ENCODE measurements at regions not wholly inside any gene's neighbourhood (a gene's known extent, or its start where the extent isn't known, plus 50 kb on each side); places are given as distances from the start of the nearest gene placed in this dataset.

GRCh38 chr6:11386323-11386722 is 151.2 kb upstream of the TMEM170B start:
- Mint-ChIP-seq H3K27me3 (ENCODE audit: low read depth) (no peaks in the 10 kb centered on the region), H3K9me3 (no peaks in the 10 kb centered on the region), H3K4me3 (no peak overlapping the region), H3K36me3 (no peaks in the 10 kb centered on the region), H3K4me1 (peaks cover 16% of the 10 kb centered on the region), H3K27ac (no peak overlapping the region)
- DNase-seq (ENCODE audit: low spot score) = no peak
- ATAC-seq = no peak
- POLR2A ChIA-PET = no interaction called here
- CTCF ChIA-PET = no interaction called here
- TF ChIP-seq NR2C2 (CRISPR knock-in tag; IDR thresholded peaks at IDR 0.05) (no peak), TCF7 (CRISPR knock-in tag; IDR thresholded peaks at IDR 0.05; ENCODE audit: low read depth) (no peak), E2F5 (CRISPR knock-in tag; IDR thresholded peaks at IDR 0.05) (no peak), TEAD4 (CRISPR knock-in tag; IDR thresholded peaks at IDR 0.05) (no peak)

- CTCF ChIA-PET = interaction anchor here (0.6 kb wide), 1 partner anchor 143 kb away, joined by 4 read pairs; no protein-coding TSS in a partner anchor
- no peaks in the 10 kb centered on the region for H3K27me3 Mint-ChIP-seq (ENCODE audit: low read depth)
- no peak for DNase-seq (ENCODE audit: low spot score)
Measured at GRCh38 chr6:11384531-11385309, 152.3 kb upstream of the NEDD9 start.

More at GRCh38 chr6:11384531-11385309, 152.3 kb upstream of the NEDD9 start:
- POLR2A ChIA-PET = no interaction called here
- ATAC-seq = no peak
- Mint-ChIP-seq H3K36me3 (no peaks in the 10 kb centered on the region), H3K27ac (no peak overlapping the region), H3K4me1 (peaks cover 16% of the 10 kb centered on the region), H3K9me3 (no peaks in the 10 kb centered on the region), H3K4me3 (no peak overlapping the region)
- TF ChIP-seq ZNF317 (CRISPR knock-in tag; IDR thresholded peaks at IDR 0.05; ENCODE audit: borderline replicate concordance, low read depth) (no peak), HMGA2 (CRISPR knock-in tag; IDR thresholded peaks at IDR 0.05) (no peak), ZNF416 (CRISPR knock-in tag; IDR thresholded peaks at IDR 0.05) (no peak), ESRRA (CRISPR knock-in tag; IDR thresholded peaks at IDR 0.05; ENCODE audit: borderline replicate concordance) (no peak), ZNF263 (CRISPR knock-in tag; IDR thresholded peaks at IDR 0.05; ENCODE audit: low read depth) (no peak), PREB (CRISPR knock-in tag; IDR thresholded peaks at IDR 0.05; ENCODE audit: borderline replicate concordance) (no peak), KAT7 (CRISPR knock-in tag; IDR thresholded peaks at IDR 0.05; ENCODE audit: borderline replicate concordance) (no peak), ZBTB43 (CRISPR knock-in tag; IDR thresholded peaks at IDR 0.05) (no peak), GRHL2 (CRISPR knock-in tag; IDR thresholded peaks at IDR 0.05; ENCODE audit: insufficient replicate concordance, severe bottlenecking) (no peak)
- TF ChIP-seq, protein P1, sequence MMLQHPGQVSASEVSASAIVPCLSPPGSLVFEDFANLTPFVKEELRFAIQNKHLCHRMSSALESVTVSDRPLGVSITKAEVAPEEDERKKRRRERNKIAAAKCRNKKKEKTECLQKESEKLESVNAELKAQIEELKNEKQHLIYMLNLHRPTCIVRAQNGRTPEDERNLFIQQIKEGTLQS (CRISPR knock-in tag; conservative IDR thresholded peaks at IDR 0.05) = no peak
- TF ChIP-seq, protein P2, sequence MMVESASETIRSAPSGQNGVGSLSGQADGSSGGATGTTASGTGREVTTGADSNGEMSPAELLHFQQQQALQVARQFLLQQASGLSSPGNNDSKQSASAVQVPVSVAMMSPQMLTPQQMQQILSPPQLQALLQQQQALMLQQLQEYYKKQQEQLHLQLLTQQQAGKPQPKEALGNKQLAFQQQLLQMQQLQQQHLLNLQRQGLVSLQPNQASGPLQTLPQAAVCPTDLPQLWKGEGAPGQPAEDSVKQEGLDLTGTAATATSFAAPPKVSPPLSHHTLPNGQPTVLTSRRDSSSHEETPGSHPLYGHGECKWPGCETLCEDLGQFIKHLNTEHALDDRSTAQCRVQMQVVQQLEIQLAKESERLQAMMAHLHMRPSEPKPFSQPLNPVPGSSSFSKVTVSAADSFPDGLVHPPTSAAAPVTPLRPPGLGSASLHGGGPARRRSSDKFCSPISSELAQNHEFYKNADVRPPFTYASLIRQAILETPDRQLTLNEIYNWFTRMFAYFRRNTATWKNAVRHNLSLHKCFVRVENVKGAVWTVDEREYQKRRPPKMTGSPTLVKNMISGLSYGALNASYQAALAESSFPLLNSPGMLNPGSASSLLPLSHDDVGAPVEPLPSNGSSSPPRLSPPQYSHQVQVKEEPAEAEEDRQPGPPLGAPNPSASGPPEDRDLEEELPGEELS (CRISPR knock-in tag; IDR thresholded peaks at IDR 0.05) = no peak

Measured in WTC11 (cell line).